ENCODE measurements at regions not wholly inside any gene's neighbourhood (a gene's known extent, or its start where the extent isn't known, plus 50 kb on each side); places are given as distances from the start of the nearest gene placed in this dataset.

- DNase-seq (ENCODE audit: low spot score), result no peak
Measured at GRCh38 chr18:61727241-61728193, 165.3 kb downstream of the RNF152 start.

GRCh38 chr18:61724532-61724931 is 168.3 kb downstream of the RNF152 start:
- DNase-seq (ENCODE audit: low spot score), result no peak

GRCh38 chr18:61722247-61722646 is 170.6 kb downstream of the RNF152 start:
- no peak for DNase-seq (ENCODE audit: low spot score)

GRCh38 chr18:61720496-61720895 is 172.3 kb downstream of the RNF152 start:
- DNase-seq (ENCODE audit: low spot score), result no peak

- DNase-seq (ENCODE audit: low spot score), result no peak
Measured at GRCh38 chr18:61719671-61720070, 173.1 kb downstream of the RNF152 start.

GRCh38 chr18:61718944-61719343 is 173.9 kb downstream of the RNF152 start:
- DNase-seq (ENCODE audit: low spot score), result no peak

- DNase-seq (ENCODE audit: low spot score), result no peak
Measured at GRCh38 chr18:61714421-61714820, 178.4 kb downstream of the RNF152 start.

GRCh38 chr18:61713502-61713901 is 179.3 kb downstream of the RNF152 start:
- no peak for DNase-seq (ENCODE audit: low spot score)

GRCh38 chr18:61710082-61710620 is 182.7 kb downstream of the RNF152 start:
- no peak for DNase-seq (ENCODE audit: low spot score)

- no peak for DNase-seq (ENCODE audit: low spot score)
Measured at GRCh38 chr18:61706276-61706915, 186.4 kb downstream of the RNF152 start.

GRCh38 chr18:61703508-61703907 is 189.3 kb downstream of the RNF152 start:
- DNase-seq (ENCODE audit: low spot score), result no peak

- DNase-seq (ENCODE audit: low spot score), result no peak
Measured at GRCh38 chr18:61702007-61702406, 190.8 kb downstream of the RNF152 start.

GRCh38 chr18:61699397-61700110 is 193.3 kb downstream of the RNF152 start:
- DNase-seq (ENCODE audit: low spot score), result no peak

GRCh38 chr18:61697306-61697909 is 195.4 kb downstream of the RNF152 start:
- DNase-seq (ENCODE audit: low spot score), result no peak

GRCh38 chr18:61694236-61694635 is 198.6 kb downstream of the RNF152 start:
- DNase-seq (ENCODE audit: low spot score), result no peak

- no peak for DNase-seq (ENCODE audit: low spot score)
Measured at GRCh38 chr18:61690418-61691138, 202.2 kb downstream of the RNF152 start.

- DNase-seq (ENCODE audit: low spot score), result no peak
Measured at GRCh38 chr18:61687317-61687716, 205.5 kb downstream of the RNF152 start.

- DNase-seq (ENCODE audit: low spot score), result no peak
Measured at GRCh38 chr18:61683856-61684255, 209.0 kb downstream of the RNF152 start.

GRCh38 chr18:61681065-61681464 is 211.7 kb downstream of the RNF152 start:
- no peak for DNase-seq (ENCODE audit: low spot score)

GRCh38 chr18:61679836-61680235 is 213.0 kb downstream of the RNF152 start:
- no peak for DNase-seq (ENCODE audit: low spot score)

- DNase-seq (ENCODE audit: low spot score), result no peak
Measured at GRCh38 chr18:61677435-61677970, 215.3 kb downstream of the RNF152 start.
